ENCODE measurements at regions not wholly inside any gene's neighbourhood (a gene's known extent, or its start where the extent isn't known, plus 50 kb on each side); places are given as distances from the start of the nearest gene placed in this dataset.

DNA sequence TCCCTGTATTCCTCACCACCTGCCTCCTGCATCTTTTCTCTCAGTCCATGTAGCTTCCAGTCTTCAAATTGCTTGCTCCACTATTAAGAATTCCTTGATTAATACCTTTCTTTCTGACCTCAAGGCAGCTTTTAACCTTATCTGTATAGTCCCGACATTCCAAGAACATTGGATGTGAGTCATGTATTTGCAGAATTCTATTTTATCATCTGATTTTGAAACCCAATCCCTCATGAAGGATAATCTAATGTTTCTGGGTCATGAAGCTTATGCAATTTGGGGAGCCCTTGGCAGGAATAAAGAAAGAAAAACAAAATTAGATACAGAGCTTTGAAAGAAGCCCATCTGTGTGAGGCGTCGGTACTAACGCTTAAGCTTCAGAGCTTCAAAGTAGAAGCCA lies 63.4 kb upstream of the CCND2 start:
- Histone ChIP-seq H2AFZ (ENCODE audit: low read depth) (no peak overlapping the region), H3K9ac (no peak overlapping the region), H3K79me2 (ENCODE audit: insufficient read depth) (no peaks in the 10 kb centered on the region), H3K27me3 (ENCODE audit: insufficient read depth) (peaks cover 51% of the 10 kb centered on the region), H4K20me1 (ENCODE audit: insufficient read depth) (no peaks in the 10 kb centered on the region), H3K9me3 (no peaks in the 10 kb centered on the region), H3K4me2 (no peak overlapping the region), H3K27ac (ENCODE audit: low read depth in 2 of 2, low read length in 1 of 2) (no peak overlapping the region), H3K36me3 (replicated peaks in 1 of 2; ENCODE audit: control insufficient read depth in 1 of 2, insufficient read depth in 2 of 2, low read length in 1 of 2) (no peaks in the 10 kb centered on the region), H3K9me2 (no peaks in the 10 kb centered on the region), H3K4me1 (ENCODE audit: control insufficient read depth in 1 of 2, insufficient read depth in 2 of 2, low read depth in 1 of 2, low read length in 1 of 2) (no peaks in the 10 kb centered on the region), H3K4me3 (ENCODE audit: low read depth in 2 of 2, low read length in 1 of 2) (no peak overlapping the region), H3F3A (replicated peaks; ENCODE audit: insufficient read depth) (no peaks in the 10 kb centered on the region)
- ChIA-PET CTCF (interaction anchor here (1.5 kb wide), 1 partner anchor 66 kb away, joined by 7 read pairs; no protein-coding TSS in a partner anchor), POLR2A (no interaction called here)
- TF ChIP-seq POLR2AphosphoS5 (IDR thresholded peaks at IDR 0.05; ENCODE audit: low read depth, low read length) (no peak), SIN3A (IDR thresholded peaks at IDR 0.05; ENCODE audit: borderline replicate concordance, low read depth, low read length) (no peak), RFX5 (IDR thresholded peaks at IDR 0.05; ENCODE audit: low read length) (no peak), SMC3 (IDR thresholded peaks at IDR 0.05; ENCODE audit: low read depth, low read length) (no peak), RAD21 (IDR thresholded peaks at IDR 0.05; ENCODE audit: low read length) (no peak), GATA2 (CRISPR knock-in tag; IDR thresholded peaks at IDR 0.05) (no peak), EZH2phosphoT487 (IDR thresholded peaks at IDR 0.05; ENCODE audit: borderline replicate concordance, low read depth) (no peak), TEAD4 (IDR thresholded peaks at IDR 0.05; ENCODE audit: borderline replicate concordance, insufficient read depth) (no peak), RCOR1 (IDR thresholded peaks at IDR 0.05; ENCODE audit: low read length) (no peak), TAF1 (IDR thresholded peaks at IDR 0.05; ENCODE audit: borderline replicate concordance, low read depth, low read length) (no peak), RXRA (IDR thresholded peaks at IDR 0.05; ENCODE audit: borderline replicate concordance, low read depth) (no peak), FOSL2 (IDR thresholded peaks at IDR 0.05; ENCODE audit: borderline replicate concordance, low read depth) (no peak), FOXM1 (IDR thresholded peaks at IDR 0.05; ENCODE audit: low read depth) (no peak), CHD2 (IDR thresholded peaks at IDR 0.05; ENCODE audit: low read length, partially characterized antibody) (no peak)
- TF ChIP-seq, protein P1, sequence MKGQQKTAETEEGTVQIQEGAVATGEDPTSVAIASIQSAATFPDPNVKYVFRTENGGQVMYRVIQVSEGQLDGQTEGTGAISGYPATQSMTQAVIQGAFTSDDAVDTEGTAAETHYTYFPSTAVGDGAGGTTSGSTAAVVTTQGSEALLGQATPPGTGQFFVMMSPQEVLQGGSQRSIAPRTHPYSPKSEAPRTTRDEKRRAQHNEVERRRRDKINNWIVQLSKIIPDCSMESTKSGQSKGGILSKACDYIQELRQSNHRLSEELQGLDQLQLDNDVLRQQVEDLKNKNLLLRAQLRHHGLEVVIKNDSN (IDR thresholded peaks at IDR 0.05; ENCODE audit: borderline replicate concordance, low read depth): no peak
- TF ChIP-seq, protein P2, sequence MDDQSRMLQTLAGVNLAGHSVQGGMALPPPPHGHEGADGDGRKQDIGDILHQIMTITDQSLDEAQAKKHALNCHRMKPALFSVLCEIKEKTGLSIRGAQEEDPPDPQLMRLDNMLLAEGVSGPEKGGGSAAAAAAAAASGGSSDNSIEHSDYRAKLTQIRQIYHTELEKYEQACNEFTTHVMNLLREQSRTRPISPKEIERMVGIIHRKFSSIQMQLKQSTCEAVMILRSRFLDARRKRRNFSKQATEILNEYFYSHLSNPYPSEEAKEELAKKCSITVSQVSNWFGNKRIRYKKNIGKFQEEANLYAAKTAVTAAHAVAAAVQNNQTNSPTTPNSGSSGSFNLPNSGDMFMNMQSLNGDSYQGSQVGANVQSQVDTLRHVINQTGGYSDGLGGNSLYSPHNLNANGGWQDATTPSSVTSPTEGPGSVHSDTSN (IDR thresholded peaks at IDR 0.05): no peak
- TF ChIP-seq, protein P3, sequence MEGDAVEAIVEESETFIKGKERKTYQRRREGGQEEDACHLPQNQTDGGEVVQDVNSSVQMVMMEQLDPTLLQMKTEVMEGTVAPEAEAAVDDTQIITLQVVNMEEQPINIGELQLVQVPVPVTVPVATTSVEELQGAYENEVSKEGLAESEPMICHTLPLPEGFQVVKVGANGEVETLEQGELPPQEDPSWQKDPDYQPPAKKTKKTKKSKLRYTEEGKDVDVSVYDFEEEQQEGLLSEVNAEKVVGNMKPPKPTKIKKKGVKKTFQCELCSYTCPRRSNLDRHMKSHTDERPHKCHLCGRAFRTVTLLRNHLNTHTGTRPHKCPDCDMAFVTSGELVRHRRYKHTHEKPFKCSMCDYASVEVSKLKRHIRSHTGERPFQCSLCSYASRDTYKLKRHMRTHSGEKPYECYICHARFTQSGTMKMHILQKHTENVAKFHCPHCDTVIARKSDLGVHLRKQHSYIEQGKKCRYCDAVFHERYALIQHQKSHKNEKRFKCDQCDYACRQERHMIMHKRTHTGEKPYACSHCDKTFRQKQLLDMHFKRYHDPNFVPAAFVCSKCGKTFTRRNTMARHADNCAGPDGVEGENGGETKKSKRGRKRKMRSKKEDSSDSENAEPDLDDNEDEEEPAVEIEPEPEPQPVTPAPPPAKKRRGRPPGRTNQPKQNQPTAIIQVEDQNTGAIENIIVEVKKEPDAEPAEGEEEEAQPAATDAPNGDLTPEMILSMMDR (IDR thresholded peaks at IDR 0.05): no peak
- TF ChIP-seq, protein P4, sequence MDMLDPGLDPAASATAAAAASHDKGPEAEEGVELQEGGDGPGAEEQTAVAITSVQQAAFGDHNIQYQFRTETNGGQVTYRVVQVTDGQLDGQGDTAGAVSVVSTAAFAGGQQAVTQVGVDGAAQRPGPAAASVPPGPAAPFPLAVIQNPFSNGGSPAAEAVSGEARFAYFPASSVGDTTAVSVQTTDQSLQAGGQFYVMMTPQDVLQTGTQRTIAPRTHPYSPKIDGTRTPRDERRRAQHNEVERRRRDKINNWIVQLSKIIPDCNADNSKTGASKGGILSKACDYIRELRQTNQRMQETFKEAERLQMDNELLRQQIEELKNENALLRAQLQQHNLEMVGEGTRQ (IDR thresholded peaks at IDR 0.05; ENCODE audit: borderline replicate concordance, low read depth, low read length): no peak
- TF ChIP-seq, protein P5, sequence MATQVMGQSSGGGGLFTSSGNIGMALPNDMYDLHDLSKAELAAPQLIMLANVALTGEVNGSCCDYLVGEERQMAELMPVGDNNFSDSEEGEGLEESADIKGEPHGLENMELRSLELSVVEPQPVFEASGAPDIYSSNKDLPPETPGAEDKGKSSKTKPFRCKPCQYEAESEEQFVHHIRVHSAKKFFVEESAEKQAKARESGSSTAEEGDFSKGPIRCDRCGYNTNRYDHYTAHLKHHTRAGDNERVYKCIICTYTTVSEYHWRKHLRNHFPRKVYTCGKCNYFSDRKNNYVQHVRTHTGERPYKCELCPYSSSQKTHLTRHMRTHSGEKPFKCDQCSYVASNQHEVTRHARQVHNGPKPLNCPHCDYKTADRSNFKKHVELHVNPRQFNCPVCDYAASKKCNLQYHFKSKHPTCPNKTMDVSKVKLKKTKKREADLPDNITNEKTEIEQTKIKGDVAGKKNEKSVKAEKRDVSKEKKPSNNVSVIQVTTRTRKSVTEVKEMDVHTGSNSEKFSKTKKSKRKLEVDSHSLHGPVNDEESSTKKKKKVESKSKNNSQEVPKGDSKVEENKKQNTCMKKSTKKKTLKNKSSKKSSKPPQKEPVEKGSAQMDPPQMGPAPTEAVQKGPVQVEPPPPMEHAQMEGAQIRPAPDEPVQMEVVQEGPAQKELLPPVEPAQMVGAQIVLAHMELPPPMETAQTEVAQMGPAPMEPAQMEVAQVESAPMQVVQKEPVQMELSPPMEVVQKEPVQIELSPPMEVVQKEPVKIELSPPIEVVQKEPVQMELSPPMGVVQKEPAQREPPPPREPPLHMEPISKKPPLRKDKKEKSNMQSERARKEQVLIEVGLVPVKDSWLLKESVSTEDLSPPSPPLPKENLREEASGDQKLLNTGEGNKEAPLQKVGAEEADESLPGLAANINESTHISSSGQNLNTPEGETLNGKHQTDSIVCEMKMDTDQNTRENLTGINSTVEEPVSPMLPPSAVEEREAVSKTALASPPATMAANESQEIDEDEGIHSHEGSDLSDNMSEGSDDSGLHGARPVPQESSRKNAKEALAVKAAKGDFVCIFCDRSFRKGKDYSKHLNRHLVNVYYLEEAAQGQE (IDR thresholded peaks at IDR 0.05; ENCODE audit: low read depth, low read length): no peak
- TF ChIP-seq, protein P6, sequence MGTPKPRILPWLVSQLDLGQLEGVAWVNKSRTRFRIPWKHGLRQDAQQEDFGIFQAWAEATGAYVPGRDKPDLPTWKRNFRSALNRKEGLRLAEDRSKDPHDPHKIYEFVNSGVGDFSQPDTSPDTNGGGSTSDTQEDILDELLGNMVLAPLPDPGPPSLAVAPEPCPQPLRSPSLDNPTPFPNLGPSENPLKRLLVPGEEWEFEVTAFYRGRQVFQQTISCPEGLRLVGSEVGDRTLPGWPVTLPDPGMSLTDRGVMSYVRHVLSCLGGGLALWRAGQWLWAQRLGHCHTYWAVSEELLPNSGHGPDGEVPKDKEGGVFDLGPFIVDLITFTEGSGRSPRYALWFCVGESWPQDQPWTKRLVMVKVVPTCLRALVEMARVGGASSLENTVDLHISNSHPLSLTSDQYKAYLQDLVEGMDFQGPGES (IDR thresholded peaks at IDR 0.05; ENCODE audit: low read depth, low read length): no peak
- no peak for DNase-seq
- WGBS (ENCODE audit: low lambda C conversion rate): 13% methylated on average over 4 of the region's 4 CpGs
